Panc1 (cell line): ENCODE measurements at regions not wholly inside any gene's neighbourhood (a gene's known extent, or its start where the extent isn't known, plus 50 kb on each side); places are given as distances from the start of the nearest gene placed in this dataset.
A peak's percentile ranks its signal among the peaks of the same experiment; 100 is the strongest.

Experiments used
- ATAC-seq: fragments of 200-7000 bp; cut with Tn5 transposase; 2 replicates; pipeline ENCODE4 v1.9.1; 2020; ENCODE audit warnings: mild to moderate bottlenecking, moderate library complexity
- BruUV-seq: library from RNA; stranded (reverse); fragments of 400-500 nt; replicated peaks from 2 replicates; lab custom pipeline; 2021; lab: Mats Ljungman, UMichigan
- CTCF ChIA-PET: fragments of 300-600 bp; sonication (Branson Sonifier 250); formaldehyde crosslinking; loops from one replicate; lab custom pipeline; 2022; ENCODE audit warnings: antibody characterized with exemption; lab: Charles Lee
- POLR2A ChIA-PET: fragments of 300-600 bp; sonication (Branson Sonifier 250); formaldehyde crosslinking; loops from one replicate; lab custom pipeline; 2022; ENCODE audit warnings: antibody characterized with exemption; lab: Charles Lee
- DNase-seq: peaks from one replicate; pipeline ENCODE4 v3.0.0-alpha.2; 2010; ENCODE audit warnings: low read depth, low spot score
- H3K27ac ChIP-seq: 2 replicates; pipeline ENCODE4 v1.5.1; 2011; ENCODE audit warnings: mild to moderate bottlenecking, low read length, inconsistent platforms
- H3K27me3 ChIP-seq: fragments of 200-500 bp; sonication (Bioruptor generic); 2 replicates; pipeline ENCODE4 v1.6.0; 2014; ENCODE audit warnings: low read length, inconsistent platforms; ENCODE audit not compliant: control insufficient read depth, insufficient read depth
- H3K36me3 ChIP-seq: fragments of 200-500 bp; sonication (Bioruptor generic); 2 replicates; pipeline ENCODE4 v1.5.1; 2014; ENCODE audit warnings: inconsistent platforms, mild to moderate bottlenecking, low read length, moderate library complexity; ENCODE audit not compliant: control insufficient read depth, insufficient read depth
- H3K4me1 ChIP-seq: 2 replicates; pipeline ENCODE4 v1.5.1; 2011; ENCODE audit warnings: inconsistent platforms, mild to moderate bottlenecking, low read length, moderate library complexity; ENCODE audit not compliant: control insufficient read depth, insufficient read depth
- H3K4me3 ChIP-seq, 2 experiments: 2 replicates each; pipeline ENCODE4 v1.5.1; 2011 to 2012; ENCODE audit warnings: low read depth in 2 of 2, low read length in 2 of 2, mild to moderate bottlenecking in 2 of 2, inconsistent platforms in 1 of 2, moderate library complexity in 1 of 2
- H3K9me3 ChIP-seq: fragments of 200-500 bp; sonication (Bioruptor generic); 2 replicates; pipeline ENCODE4 v1.5.1; 2014; ENCODE audit warnings: low read depth, mild to moderate bottlenecking, inconsistent platforms, low read length, moderate library complexity; ENCODE audit not compliant: control insufficient read depth, insufficient read depth
- POLR2AphosphoS5 ChIP-seq: IDR thresholded peaks from 2 replicates; pipeline ENCODE4 v1.6.1; 2012; ENCODE audit warnings: mild to moderate bottlenecking, low read depth, low read length, moderate library complexity
- SIN3A ChIP-seq: IDR thresholded peaks from 2 replicates; pipeline ENCODE4 v1.6.1; 2012; ENCODE audit warnings: low read depth, mild to moderate bottlenecking, low read length, moderate library complexity, borderline replicate concordance; ENCODE audit not compliant: insufficient read depth
- TCF7L2 ChIP-seq: IDR thresholded peaks from 2 replicates; pipeline ENCODE4 v1.6.1; 2011; ENCODE audit warnings: mild to moderate bottlenecking, low read depth, low read length, inconsistent platforms
- in situ Hi-C: cut with HindIII; loops from 2 replicates; pipeline ENCODE4 v1.10.0; 2016; ENCODE audit warnings: low sequenced_read_pairs, low pct_unique_long_range_greater_than_20kb
- intact Hi-C: fragments of 100-400 bp; cut with micrococcal nuclease; formaldehyde crosslinking; loops from one replicate; pipeline ENCODE4 v1.10.0; 2022; ENCODE audit not compliant: unreplicated experiment
- TF ChIP-seq, protein P1 (sequence below): fragments of 450-650 bp; IDR thresholded peaks from 2 replicates; pipeline ENCODE4 v1.5.1; 2017; ENCODE audit warnings: mild to moderate bottlenecking
- TF ChIP-seq, protein P2 (sequence below), 2 experiments: IDR thresholded peaks; 2 replicates each; pipeline ENCODE4 v1.6.1; 2011 to 2012; ENCODE audit warnings: low read depth in 2 of 2, control low read depth in 1 of 2, low read length in 1 of 2, mild to moderate bottlenecking in 1 of 2, moderate library complexity in 1 of 2; ENCODE audit not compliant: insufficient read depth in 1 of 2

DNA sequence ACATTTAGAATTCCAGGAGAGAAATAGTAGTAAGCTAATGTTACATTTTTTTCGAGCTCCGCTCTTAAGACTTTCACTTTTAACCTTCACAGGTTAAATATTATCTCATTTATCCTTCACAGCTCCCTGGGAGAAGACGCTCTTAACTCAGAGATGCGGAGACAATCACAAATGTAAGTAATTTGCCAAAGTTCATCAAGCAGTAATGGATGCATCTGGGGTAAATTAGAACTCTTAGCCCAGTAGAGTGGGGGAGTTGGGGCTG lies 168.5 kb downstream of the SPP2 start:
- in situ Hi-C loops: no loop called here
- BruUV-seq: no TSS peak
- intact Hi-C loops: no loop called here

DNA sequence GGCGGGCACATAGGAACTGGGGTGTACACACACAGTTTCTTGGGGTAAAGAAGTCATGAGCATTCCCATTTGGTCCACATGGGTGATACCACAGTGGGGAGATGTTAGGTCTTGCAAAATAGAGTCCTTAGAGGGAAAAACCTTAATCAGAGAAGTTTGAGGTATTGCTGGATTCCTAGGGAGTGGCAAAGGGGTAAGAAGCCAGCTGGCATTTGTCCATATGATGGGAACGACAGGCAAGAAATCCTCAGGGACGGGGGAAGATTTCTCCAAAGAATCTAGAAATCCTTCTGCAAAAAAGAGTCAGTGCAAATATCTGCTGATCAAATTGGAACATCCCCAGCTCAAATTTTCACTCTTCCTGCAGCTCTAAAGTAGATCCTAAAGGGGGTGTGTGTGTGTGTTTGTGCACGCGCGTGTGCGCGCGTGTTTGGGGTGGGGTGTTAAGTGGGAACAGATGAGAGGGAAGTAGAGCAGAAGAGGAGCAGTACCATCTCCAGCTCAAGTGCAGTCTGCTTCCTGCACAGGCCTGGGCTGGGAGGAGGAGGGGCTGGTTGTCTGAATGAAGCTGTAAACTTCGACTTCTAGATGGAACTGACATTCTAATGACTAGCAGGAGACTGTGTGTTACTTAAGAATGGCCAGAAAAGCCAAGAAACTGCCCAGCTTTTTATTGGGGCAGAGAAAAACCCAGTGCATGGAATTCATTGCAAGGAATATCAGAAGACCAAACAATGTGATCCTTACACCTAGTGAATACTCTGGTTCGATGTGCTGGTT lies 168.0 kb downstream of the SPP2 start:
- in situ Hi-C loops: no loop called here
- DNase-seq: no peak
- TF ChIP-seq POLR2AphosphoS5 (no peak), SIN3A (no peak), TCF7L2 (no peak)
- TF ChIP-seq, protein P1, sequence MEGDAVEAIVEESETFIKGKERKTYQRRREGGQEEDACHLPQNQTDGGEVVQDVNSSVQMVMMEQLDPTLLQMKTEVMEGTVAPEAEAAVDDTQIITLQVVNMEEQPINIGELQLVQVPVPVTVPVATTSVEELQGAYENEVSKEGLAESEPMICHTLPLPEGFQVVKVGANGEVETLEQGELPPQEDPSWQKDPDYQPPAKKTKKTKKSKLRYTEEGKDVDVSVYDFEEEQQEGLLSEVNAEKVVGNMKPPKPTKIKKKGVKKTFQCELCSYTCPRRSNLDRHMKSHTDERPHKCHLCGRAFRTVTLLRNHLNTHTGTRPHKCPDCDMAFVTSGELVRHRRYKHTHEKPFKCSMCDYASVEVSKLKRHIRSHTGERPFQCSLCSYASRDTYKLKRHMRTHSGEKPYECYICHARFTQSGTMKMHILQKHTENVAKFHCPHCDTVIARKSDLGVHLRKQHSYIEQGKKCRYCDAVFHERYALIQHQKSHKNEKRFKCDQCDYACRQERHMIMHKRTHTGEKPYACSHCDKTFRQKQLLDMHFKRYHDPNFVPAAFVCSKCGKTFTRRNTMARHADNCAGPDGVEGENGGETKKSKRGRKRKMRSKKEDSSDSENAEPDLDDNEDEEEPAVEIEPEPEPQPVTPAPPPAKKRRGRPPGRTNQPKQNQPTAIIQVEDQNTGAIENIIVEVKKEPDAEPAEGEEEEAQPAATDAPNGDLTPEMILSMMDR: no peak
- TF ChIP-seq, protein P2, sequence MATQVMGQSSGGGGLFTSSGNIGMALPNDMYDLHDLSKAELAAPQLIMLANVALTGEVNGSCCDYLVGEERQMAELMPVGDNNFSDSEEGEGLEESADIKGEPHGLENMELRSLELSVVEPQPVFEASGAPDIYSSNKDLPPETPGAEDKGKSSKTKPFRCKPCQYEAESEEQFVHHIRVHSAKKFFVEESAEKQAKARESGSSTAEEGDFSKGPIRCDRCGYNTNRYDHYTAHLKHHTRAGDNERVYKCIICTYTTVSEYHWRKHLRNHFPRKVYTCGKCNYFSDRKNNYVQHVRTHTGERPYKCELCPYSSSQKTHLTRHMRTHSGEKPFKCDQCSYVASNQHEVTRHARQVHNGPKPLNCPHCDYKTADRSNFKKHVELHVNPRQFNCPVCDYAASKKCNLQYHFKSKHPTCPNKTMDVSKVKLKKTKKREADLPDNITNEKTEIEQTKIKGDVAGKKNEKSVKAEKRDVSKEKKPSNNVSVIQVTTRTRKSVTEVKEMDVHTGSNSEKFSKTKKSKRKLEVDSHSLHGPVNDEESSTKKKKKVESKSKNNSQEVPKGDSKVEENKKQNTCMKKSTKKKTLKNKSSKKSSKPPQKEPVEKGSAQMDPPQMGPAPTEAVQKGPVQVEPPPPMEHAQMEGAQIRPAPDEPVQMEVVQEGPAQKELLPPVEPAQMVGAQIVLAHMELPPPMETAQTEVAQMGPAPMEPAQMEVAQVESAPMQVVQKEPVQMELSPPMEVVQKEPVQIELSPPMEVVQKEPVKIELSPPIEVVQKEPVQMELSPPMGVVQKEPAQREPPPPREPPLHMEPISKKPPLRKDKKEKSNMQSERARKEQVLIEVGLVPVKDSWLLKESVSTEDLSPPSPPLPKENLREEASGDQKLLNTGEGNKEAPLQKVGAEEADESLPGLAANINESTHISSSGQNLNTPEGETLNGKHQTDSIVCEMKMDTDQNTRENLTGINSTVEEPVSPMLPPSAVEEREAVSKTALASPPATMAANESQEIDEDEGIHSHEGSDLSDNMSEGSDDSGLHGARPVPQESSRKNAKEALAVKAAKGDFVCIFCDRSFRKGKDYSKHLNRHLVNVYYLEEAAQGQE (IDR thresholded peaks at IDR 0.05; ENCODE audit: insufficient read depth in 1 of 2, low read depth in 2 of 2, low read length in 1 of 2): no peak
- Histone ChIP-seq H3K27me3 (no peaks in the 10 kb centered on the region), H3K4me1 (peaks cover 14% of the 10 kb centered on the region; the same call in 1 of the 2 replicates), H3K27ac (peak overlapping the region; percentile 62), H3K4me3 (no peak overlapping the region), H3K36me3 (no peaks in the 10 kb centered on the region), H3K9me3 (peaks cover 6% of the 10 kb centered on the region; the same call in 1 of the 2 replicates)
- ChIA-PET POLR2A (no interaction called here), CTCF (no interaction called here)
- ATAC-seq: 0 out of 2 replicates have a peak, but pooled peaks have one; percentile 45
- no TSS peak for BruUV-seq
- intact Hi-C loops: no loop called here

More for the DNA sequence above, 168.5 kb downstream of the SPP2 start:
- Histone ChIP-seq H3K9me3 (peaks cover 6% of the 10 kb centered on the region; the same call in 1 of the 2 replicates), H3K4me3 (no peak overlapping the region), H3K27me3 (no peaks in the 10 kb centered on the region), H3K4me1 (peaks cover 14% of the 10 kb centered on the region; the same call in 1 of the 2 replicates), H3K36me3 (no peaks in the 10 kb centered on the region), H3K27ac (peak overlapping the region; percentile 62)
- TF ChIP-seq, protein P2 (IDR thresholded peaks at IDR 0.05; ENCODE audit: insufficient read depth in 1 of 2, low read depth in 2 of 2, low read length in 1 of 2): no peak
- TF ChIP-seq, protein P1: no peak
- no peak for TF ChIP-seq POLR2AphosphoS5
- TF ChIP-seq SIN3A: no peak
- no peak for TF ChIP-seq TCF7L2
- ATAC-seq (no peak), DNase-seq (no peak)
- ChIA-PET POLR2A (no interaction called here), CTCF (no interaction called here)
